ENCODE measurements at regions not wholly inside any gene's neighbourhood (a gene's known extent, or its start where the extent isn't known, plus 50 kb on each side); places are given as distances from the start of the nearest gene placed in this dataset.

DNA sequence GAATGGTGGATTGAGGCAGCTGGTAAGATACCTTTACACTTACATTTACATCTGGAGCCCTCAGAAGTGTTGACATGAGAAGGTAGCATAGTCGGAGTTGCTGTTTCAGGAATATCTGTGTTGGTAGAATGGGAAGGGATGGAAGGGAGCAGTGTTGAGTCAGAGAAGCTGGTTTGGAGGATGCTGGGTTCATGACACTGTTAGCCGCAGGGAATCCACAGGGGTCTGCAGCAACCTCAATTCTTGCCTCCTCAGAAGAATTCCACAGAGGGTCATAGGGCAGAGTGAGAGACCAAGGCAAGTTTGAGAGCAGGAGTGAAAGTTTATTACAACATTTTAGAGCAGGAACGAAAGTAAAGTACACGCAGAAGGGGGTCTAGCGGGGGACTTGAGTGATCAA is 536.8 kb downstream of the QKI start:
- H3K4me3 ChIP-seq (ENCODE audit: low read depth, low read length), result no peak overlapping the region
- TF ChIP-seq, protein P1, sequence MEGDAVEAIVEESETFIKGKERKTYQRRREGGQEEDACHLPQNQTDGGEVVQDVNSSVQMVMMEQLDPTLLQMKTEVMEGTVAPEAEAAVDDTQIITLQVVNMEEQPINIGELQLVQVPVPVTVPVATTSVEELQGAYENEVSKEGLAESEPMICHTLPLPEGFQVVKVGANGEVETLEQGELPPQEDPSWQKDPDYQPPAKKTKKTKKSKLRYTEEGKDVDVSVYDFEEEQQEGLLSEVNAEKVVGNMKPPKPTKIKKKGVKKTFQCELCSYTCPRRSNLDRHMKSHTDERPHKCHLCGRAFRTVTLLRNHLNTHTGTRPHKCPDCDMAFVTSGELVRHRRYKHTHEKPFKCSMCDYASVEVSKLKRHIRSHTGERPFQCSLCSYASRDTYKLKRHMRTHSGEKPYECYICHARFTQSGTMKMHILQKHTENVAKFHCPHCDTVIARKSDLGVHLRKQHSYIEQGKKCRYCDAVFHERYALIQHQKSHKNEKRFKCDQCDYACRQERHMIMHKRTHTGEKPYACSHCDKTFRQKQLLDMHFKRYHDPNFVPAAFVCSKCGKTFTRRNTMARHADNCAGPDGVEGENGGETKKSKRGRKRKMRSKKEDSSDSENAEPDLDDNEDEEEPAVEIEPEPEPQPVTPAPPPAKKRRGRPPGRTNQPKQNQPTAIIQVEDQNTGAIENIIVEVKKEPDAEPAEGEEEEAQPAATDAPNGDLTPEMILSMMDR (IDR thresholded peaks at IDR 0.05; ENCODE audit: insufficient read depth, low read depth, low read length, missing control alignments), result no peak

DNA sequence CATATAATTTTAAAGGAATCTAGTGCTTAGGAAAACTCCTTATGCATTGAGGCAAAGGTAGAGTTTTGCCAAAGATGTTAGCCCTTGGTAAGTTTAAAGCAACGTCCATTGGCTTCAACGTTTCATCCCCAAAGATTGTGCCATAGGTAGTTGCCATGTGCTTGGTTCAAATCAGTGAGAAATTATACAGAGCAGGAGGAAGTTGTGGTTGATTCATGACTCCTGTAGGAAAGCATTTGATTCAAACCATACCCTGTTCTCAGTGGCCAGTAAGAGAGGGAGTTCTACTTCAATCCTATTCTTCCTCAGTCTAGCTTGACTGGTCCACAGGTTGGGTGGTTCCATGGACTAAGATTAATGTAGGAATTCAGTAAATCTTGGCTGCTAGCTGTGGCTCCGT is 535.6 kb downstream of the QKI start:
- H3K4me3 ChIP-seq (ENCODE audit: low read depth, low read length), result no peak overlapping the region
- no peak for DNase-seq (ENCODE audit: low read depth)
- TF ChIP-seq, protein P1 (IDR thresholded peaks at IDR 0.05; ENCODE audit: insufficient read depth, low read depth, low read length, missing control alignments), result no peak

More for the DNA sequence above, 536.8 kb downstream of the QKI start:
- no peak for DNase-seq (ENCODE audit: low read depth)

DNA sequence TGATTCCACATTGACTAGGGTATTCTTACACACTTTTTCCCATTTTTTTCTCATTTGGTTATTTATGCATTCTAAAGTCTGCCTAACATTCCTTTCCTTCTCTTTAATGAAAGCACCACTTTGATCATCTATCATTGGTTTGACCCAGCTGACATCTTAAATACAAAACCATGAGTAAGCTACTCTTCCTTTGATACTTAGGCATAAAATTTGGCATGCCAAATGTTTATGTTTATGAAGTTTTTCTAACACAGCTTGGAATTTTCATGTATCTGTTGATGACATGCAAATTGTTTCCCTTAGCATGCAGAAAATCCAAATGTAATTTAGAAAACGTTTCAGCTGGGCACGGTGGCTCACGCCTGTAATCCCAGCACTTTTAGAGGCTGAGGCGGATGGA is 534.9 kb downstream of the QKI start:
- no peak for DNase-seq (ENCODE audit: low read depth)
- TF ChIP-seq, protein P1 (IDR thresholded peaks at IDR 0.05; ENCODE audit: insufficient read depth, low read depth, low read length, missing control alignments), result no peak
- no peak overlapping the region for H3K4me3 ChIP-seq (ENCODE audit: low read depth, low read length)

DNA sequence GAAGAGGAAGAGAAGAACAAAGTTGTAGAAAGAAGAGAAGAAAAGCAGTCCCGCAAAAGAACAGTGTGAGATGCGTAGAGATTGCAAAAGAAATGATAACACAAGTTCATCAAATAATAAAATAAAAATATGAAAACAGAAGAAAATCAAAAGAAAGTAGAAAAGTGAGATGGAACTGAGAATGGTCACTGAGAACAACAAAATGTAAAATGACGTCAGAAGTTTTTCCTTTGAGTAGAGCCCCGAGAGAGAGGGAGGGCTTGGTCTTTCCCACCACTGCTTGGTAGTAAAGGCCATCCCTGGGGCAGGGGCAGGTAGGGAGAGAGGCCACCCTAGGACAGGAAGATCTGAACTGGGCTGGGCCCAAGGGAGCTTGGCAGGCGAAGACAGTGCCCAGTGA is 533.7 kb downstream of the QKI start:
- no peak for DNase-seq (ENCODE audit: low read depth)
- TF ChIP-seq, protein P1 (IDR thresholded peaks at IDR 0.05; ENCODE audit: insufficient read depth, low read depth, low read length, missing control alignments), result no peak
- no peak overlapping the region for H3K4me3 ChIP-seq (ENCODE audit: low read depth, low read length)

DNA sequence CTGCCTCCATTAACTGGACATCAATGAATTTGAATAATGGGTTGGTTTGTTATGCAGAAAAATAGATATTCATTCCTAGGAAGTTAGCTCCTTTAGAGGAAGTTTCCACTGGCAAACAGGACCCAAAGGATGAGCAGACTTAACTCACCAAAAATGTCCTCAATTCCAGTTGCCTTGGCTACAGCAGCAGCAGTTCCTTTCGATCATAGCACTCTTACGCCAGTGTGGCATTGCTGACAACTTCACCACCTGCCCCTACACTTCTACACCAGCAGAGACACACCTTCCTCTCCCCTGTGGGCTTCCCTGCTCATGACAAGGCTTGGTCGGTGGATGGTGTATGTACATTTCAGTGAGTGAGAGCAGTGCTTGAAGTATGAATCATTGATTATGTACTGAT is 532.8 kb downstream of the QKI start:
- H3K4me3 ChIP-seq (ENCODE audit: low read depth, low read length), result no peak overlapping the region
- no peak for DNase-seq (ENCODE audit: low read depth)
- TF ChIP-seq, protein P1 (IDR thresholded peaks at IDR 0.05; ENCODE audit: insufficient read depth, low read depth, low read length, missing control alignments), result no peak

DNA sequence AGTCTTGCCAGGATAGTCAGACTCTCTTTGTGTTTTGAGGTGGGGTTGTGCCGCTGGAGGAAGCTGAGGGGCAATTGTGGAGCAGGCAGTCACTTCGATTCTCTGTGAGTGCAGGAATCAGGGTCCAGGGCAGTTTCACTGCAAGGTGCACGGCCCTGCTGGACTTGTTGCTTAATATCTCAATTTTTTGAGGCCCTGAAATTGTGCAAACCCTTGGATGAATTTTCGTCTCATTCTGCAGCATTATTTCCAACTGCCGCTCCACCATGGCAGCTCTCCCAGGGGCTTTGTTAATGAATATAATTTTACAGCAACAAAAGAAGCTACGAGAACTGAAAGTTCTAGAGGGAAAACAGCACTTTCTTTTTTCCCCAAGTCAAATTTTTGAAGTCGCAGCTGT is 531.9 kb downstream of the QKI start:
- DNase-seq (ENCODE audit: low read depth), result no peak
- H3K4me3 ChIP-seq (ENCODE audit: low read depth, low read length), result no peak overlapping the region
- TF ChIP-seq, protein P1 (IDR thresholded peaks at IDR 0.05; ENCODE audit: insufficient read depth, low read depth, low read length, missing control alignments), result no peak

- TF ChIP-seq, protein P1 (IDR thresholded peaks at IDR 0.05; ENCODE audit: insufficient read depth, low read depth, low read length, missing control alignments), result no peak
- no peak for DNase-seq (ENCODE audit: low read depth)
- no peak overlapping the region for H3K4me3 ChIP-seq (ENCODE audit: low read depth, low read length)
These were observed 531.3 kb downstream of the QKI start for GRCh38 chr6:163945808-163946207.
